IMR-90 (cell line): ENCODE measurements at regions not wholly inside any gene's neighbourhood (a gene's known extent, or its start where the extent isn't known, plus 50 kb on each side); places are given as distances from the start of the nearest gene placed in this dataset.

ENCODE experiments used
- ATAC-seq: fragments of 200-7000 bp; cut with Tn5 transposase; 2 replicates; pipeline ENCODE4 v1.9.1; 2020; ENCODE audit warnings: low read depth, mild to moderate bottlenecking, moderate library complexity
- BruUV-seq: library from RNA; stranded (reverse); fragments of 400-500 nt; replicated peaks from 2 replicates; lab custom pipeline; 2021; lab: Mats Ljungman, UMichigan
- CTCF ChIA-PET: fragments of 300-600 bp; formaldehyde crosslinking; extraction: SDS; loops from one replicate; lab custom pipeline; 2021; ENCODE audit warnings: antibody characterized with exemption; lab: Yijun Ruan, JAX
- POLR2A ChIA-PET: fragments of 300-600 bp; sonication (Branson Sonifier 250); formaldehyde crosslinking; loops from one replicate; lab custom pipeline; 2022; ENCODE audit warnings: antibody characterized with exemption; ENCODE audit not compliant: unreplicated experiment; lab: Charles Lee
- DNase-seq: peaks from one replicate; pipeline ENCODE4 v3.0.0; 2013
- H2AFZ ChIP-seq: replicated peaks from 2 replicates; pipeline ENCODE3; 2013; ENCODE audit warnings: low read length, mild to moderate bottlenecking; ENCODE audit not compliant: poor library complexity
- H2AK5ac ChIP-seq: 2 replicates; pipeline ENCODE4 v1.6.1; 2013; ENCODE audit warnings: low read depth, low read length, inconsistent platforms
- H2AK9ac ChIP-seq: replicated peaks from 2 replicates; pipeline ENCODE3; 2013; ENCODE audit warnings: mild to moderate bottlenecking, low read depth, low read length, moderate library complexity; ENCODE audit not compliant: poor library complexity
- H2BK120ac ChIP-seq: 2 replicates; pipeline ENCODE4 v1.6.1; 2013; ENCODE audit warnings: low read depth, low read length, inconsistent platforms
- H2BK15ac ChIP-seq: 3 replicates; pipeline ENCODE4 v1.6.1; 2013; ENCODE audit warnings: low read depth, low read length, inconsistent platforms
- H2BK20ac ChIP-seq: 2 replicates; pipeline ENCODE4 v1.6.1; 2013; ENCODE audit warnings: low read depth, mild to moderate bottlenecking, inconsistent platforms, low read length, moderate library complexity
- H2BK5ac ChIP-seq: 2 replicates; pipeline ENCODE4 v1.6.1; 2013; ENCODE audit warnings: mild to moderate bottlenecking, low read depth, low read length, inconsistent platforms; ENCODE audit not compliant: poor library complexity, severe bottlenecking
- H3K14ac ChIP-seq: replicated peaks from 2 replicates; pipeline ENCODE4 v1.6.1; 2013; ENCODE audit warnings: low read depth, low read length, inconsistent platforms
- H3K18ac ChIP-seq: 2 replicates; pipeline ENCODE4 v1.6.1; 2013; ENCODE audit warnings: low read depth, low read length, control low read depth
- H3K23ac ChIP-seq: 2 replicates; pipeline ENCODE4 v1.6.1; 2013; ENCODE audit warnings: low read depth, low read length, inconsistent platforms
- H3K27ac ChIP-seq: 2 replicates; pipeline ENCODE4 v1.5.1; 2013; ENCODE audit warnings: mild to moderate bottlenecking, control low read depth, low read length; ENCODE audit not compliant: insufficient read depth
- H3K27me3 ChIP-seq: 2 replicates; pipeline ENCODE4 v1.6.1; 2013; ENCODE audit warnings: low read length; ENCODE audit not compliant: control insufficient read depth, insufficient read depth
- H3K36me3 ChIP-seq: 2 replicates; pipeline ENCODE4 v1.6.1; 2013; ENCODE audit warnings: low read length, mixed read lengths; ENCODE audit not compliant: control insufficient read depth, insufficient read depth
- H3K4ac ChIP-seq: 2 replicates; pipeline ENCODE4 v1.6.1; 2013; ENCODE audit warnings: low read depth, low read length, inconsistent platforms
- H3K4me1 ChIP-seq: 2 replicates; pipeline ENCODE4 v1.6.1; 2013; ENCODE audit warnings: low read length, mixed read lengths; ENCODE audit not compliant: control insufficient read depth, insufficient read depth
- H3K4me2 ChIP-seq: 2 replicates; pipeline ENCODE4 v1.6.1; 2013; ENCODE audit warnings: low read depth, mild to moderate bottlenecking, control low read depth, low read length, moderate library complexity
- H3K4me3 ChIP-seq: 2 replicates; pipeline ENCODE4 v1.5.1; 2013; ENCODE audit warnings: low read depth, mild to moderate bottlenecking, control low read depth, low read length, moderate library complexity; ENCODE audit not compliant: insufficient read depth
- H3K56ac ChIP-seq: 2 replicates; pipeline ENCODE4 v1.6.1; 2013; ENCODE audit warnings: low read length, inconsistent platforms; ENCODE audit not compliant: insufficient read depth; ENCODE audit errors: extremely low read depth
- H3K79me1 ChIP-seq, 2 experiments: 2 replicates each; pipeline ENCODE4 v1.6.1; 2013; ENCODE audit warnings: low read length in 2 of 2, inconsistent platforms in 1 of 2, low read depth in 1 of 2
- H3K9ac ChIP-seq: 2 replicates; pipeline ENCODE4 v1.6.1; 2013; ENCODE audit warnings: low read depth, low read length, control low read depth
- H3K9me1 ChIP-seq: 2 replicates; pipeline ENCODE4 v1.6.1; 2013; ENCODE audit warnings: low read length, inconsistent platforms; ENCODE audit not compliant: insufficient read depth
- H3K9me3 ChIP-seq: 2 replicates; pipeline ENCODE4 v1.6.1; 2013; ENCODE audit warnings: low read length; ENCODE audit not compliant: control insufficient read depth, insufficient read depth
- H4K20me1 ChIP-seq: 2 replicates; pipeline ENCODE4 v1.6.1; 2013; ENCODE audit warnings: low read length, inconsistent platforms; ENCODE audit not compliant: insufficient read depth
- H4K5ac ChIP-seq: 2 replicates; pipeline ENCODE4 v1.6.1; 2013; ENCODE audit warnings: mild to moderate bottlenecking, low read depth, low read length, control low read depth
- H4K8ac ChIP-seq, 2 experiments: 2 replicates each; pipeline ENCODE4 v1.6.1; 2013; ENCODE audit warnings: low read depth in 2 of 2, low read length in 2 of 2, control low read depth in 1 of 2, inconsistent platforms in 1 of 2
- H4K91ac ChIP-seq: 2 replicates; pipeline ENCODE4 v1.6.1; 2013; ENCODE audit warnings: low read depth, low read length, inconsistent platforms; ENCODE audit not compliant: insufficient read depth
- ELK1 ChIP-seq: fragments of 150-350 bp; IDR thresholded peaks from 2 replicates; pipeline ENCODE4 v1.6.1; 2016; ENCODE audit warnings: low read depth, mild to moderate bottlenecking, low read length, moderate library complexity, borderline replicate concordance
- FOS ChIP-seq: fragments of 150-350 bp; IDR thresholded peaks from 2 replicates; pipeline ENCODE4 v1.6.1; 2016; ENCODE audit warnings: low read depth, low read length
- RCOR1 ChIP-seq: IDR thresholded peaks from 2 replicates; pipeline ENCODE4 v1.6.1; 2012; ENCODE audit warnings: mild to moderate bottlenecking, low read length, improper control_type of control experiment; ENCODE audit not compliant: insufficient replicate concordance
- WGBS, 2 experiments: methylation state at CpG; one replicate each; pipeline versions ENCODE4 v1.1.5 to v1.1.7; 2013; ENCODE audit warnings: missing lambda C conversion rate in 2 of 2; ENCODE audit not compliant: insufficient read length in 1 of 2; ENCODE audit errors: extremely low coverage in 2 of 2; 5-methylcytosine and 5-hydroxymethylcytosine counted together
- dilution Hi-C: fragments of 300-500 bp; cut with HindIII; formaldehyde crosslinking; loops from one replicate; pipeline ENCODE4 v1.14.3; 2018; ENCODE audit warnings: low sequenced_read_pairs; ENCODE audit not compliant: unreplicated experiment
- in situ Hi-C: fragments of 300-500 bp; cut with MboI; formaldehyde crosslinking; loops from 3 replicates; pipeline ENCODE4 v1.14.3; 2019; ENCODE audit warnings: low sequenced_read_pairs, inconsistent platforms, mixed read lengths
- intact Hi-C: fragments of 100-400 bp; cut with micrococcal nuclease; formaldehyde crosslinking; loops from 2 replicates; pipeline ENCODE4 v1.10.0; 2022

- no peak for ATAC-seq
- H3K9me3 ChIP-seq: no peaks in the 10 kb centered on the region
- no peak overlapping the region for H3K18ac ChIP-seq
- intact Hi-C loops (no loop called here), in situ Hi-C loops (no loop called here), dilution Hi-C loops (no loop called here)
- no peak overlapping the region for H2BK20ac ChIP-seq
- no peak overlapping the region for H3K9ac ChIP-seq
- 40% methylated on average over 1 of the region's 14 CpGs; no CpG with 5 or more reads in 1 of the 2 experiments for WGBS, 2 experiments
- no peak overlapping the region for H3K4me3 ChIP-seq
- H3K9me1 ChIP-seq: no peaks in the 10 kb centered on the region
- BruUV-seq: no TSS peak
- H3K36me3 ChIP-seq: no peaks in the 10 kb centered on the region
- no peaks in the 10 kb centered on the region for H3K79me1 ChIP-seq
- H3K4me2 ChIP-seq: no peak overlapping the region
- H3K4ac ChIP-seq: no peak overlapping the region
- no peak overlapping the region for H2BK120ac ChIP-seq
- no peak overlapping the region for H4K5ac ChIP-seq
- H3K23ac ChIP-seq: no peak overlapping the region
- no peak overlapping the region for H2AK5ac ChIP-seq
- H4K8ac ChIP-seq: no peak overlapping the region
- H3K4me1 ChIP-seq: no peaks in the 10 kb centered on the region
- no peak for DNase-seq
- no peak overlapping the region for H4K91ac ChIP-seq
- H3K27me3 ChIP-seq: peaks cover 11% of the 10 kb centered on the region
- CTCF ChIA-PET: no interaction called here
- H3K14ac ChIP-seq: no peak overlapping the region
- H4K20me1 ChIP-seq: no peaks in the 10 kb centered on the region
- H2BK15ac ChIP-seq: no peak overlapping the region
- TF ChIP-seq RCOR1: no peak
- TF ChIP-seq FOS: no peak
- TF ChIP-seq ELK1: no peak
- no peak overlapping the region for H2AK9ac ChIP-seq
- no peak overlapping the region for H2AFZ ChIP-seq
- no peak overlapping the region for H3K56ac ChIP-seq
- H3K27ac ChIP-seq: no peak overlapping the region
- POLR2A ChIA-PET: no interaction called here
- no peak overlapping the region for H2BK5ac ChIP-seq
Measured at GRCh38 chr2:236702657-236703372, 133.2 kb downstream of the ACKR3 start.
